ENCODE measurements at regions not wholly inside any gene's neighbourhood (a gene's known extent, or its start where the extent isn't known, plus 50 kb on each side); places are given as distances from the start of the nearest gene placed in this dataset.

- no peak for DNase-seq (ENCODE audit: insufficient read length, low spot score)
- no peak for FAIRE-seq
- TF ChIP-seq, protein P1, sequence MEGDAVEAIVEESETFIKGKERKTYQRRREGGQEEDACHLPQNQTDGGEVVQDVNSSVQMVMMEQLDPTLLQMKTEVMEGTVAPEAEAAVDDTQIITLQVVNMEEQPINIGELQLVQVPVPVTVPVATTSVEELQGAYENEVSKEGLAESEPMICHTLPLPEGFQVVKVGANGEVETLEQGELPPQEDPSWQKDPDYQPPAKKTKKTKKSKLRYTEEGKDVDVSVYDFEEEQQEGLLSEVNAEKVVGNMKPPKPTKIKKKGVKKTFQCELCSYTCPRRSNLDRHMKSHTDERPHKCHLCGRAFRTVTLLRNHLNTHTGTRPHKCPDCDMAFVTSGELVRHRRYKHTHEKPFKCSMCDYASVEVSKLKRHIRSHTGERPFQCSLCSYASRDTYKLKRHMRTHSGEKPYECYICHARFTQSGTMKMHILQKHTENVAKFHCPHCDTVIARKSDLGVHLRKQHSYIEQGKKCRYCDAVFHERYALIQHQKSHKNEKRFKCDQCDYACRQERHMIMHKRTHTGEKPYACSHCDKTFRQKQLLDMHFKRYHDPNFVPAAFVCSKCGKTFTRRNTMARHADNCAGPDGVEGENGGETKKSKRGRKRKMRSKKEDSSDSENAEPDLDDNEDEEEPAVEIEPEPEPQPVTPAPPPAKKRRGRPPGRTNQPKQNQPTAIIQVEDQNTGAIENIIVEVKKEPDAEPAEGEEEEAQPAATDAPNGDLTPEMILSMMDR (IDR thresholded peaks at IDR 0.05; ENCODE audit: insufficient read depth, missing control alignments): no peak
These were observed 659.8 kb upstream of the SLC35B3 start for GRCh38 chr6:9095137-9095536.

DNA sequence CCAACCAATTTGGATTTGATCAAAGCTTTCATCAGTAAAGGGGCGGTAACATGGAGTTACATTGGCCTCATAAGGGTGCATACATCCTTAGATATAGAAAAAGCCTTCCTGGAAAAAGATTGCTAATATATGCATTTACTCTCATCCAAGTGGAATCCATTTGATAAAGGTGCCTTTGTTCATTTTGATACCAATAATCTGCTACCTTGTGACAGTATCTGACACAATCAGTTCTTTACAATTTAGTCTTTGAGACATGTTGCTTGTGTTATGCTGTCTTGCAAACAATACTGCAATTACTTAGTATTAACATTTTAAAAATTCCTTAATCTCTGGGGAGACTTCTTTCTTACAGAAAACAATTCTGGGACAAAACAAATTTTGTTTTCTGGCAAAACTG is 654.4 kb upstream of the SLC35B3 start:
- no peak for DNase-seq (ENCODE audit: insufficient read length, low spot score)
- FAIRE-seq: no peak
- TF ChIP-seq, protein P1 (IDR thresholded peaks at IDR 0.05; ENCODE audit: insufficient read depth, missing control alignments): no peak

- TF ChIP-seq, protein P1 (IDR thresholded peaks at IDR 0.05; ENCODE audit: insufficient read depth, missing control alignments): no peak
- FAIRE-seq (no peak), DNase-seq (ENCODE audit: insufficient read length, low spot score) (no peak)
These were observed 652.1 kb upstream of the SLC35B3 start for GRCh38 chr6:9087470-9087869.

GRCh38 chr6:9086331-9086730 is 651.0 kb upstream of the SLC35B3 start:
- DNase-seq (ENCODE audit: insufficient read length, low spot score) (no peak), FAIRE-seq (no peak)
- TF ChIP-seq, protein P1 (IDR thresholded peaks at IDR 0.05; ENCODE audit: insufficient read depth, missing control alignments): no peak

DNA sequence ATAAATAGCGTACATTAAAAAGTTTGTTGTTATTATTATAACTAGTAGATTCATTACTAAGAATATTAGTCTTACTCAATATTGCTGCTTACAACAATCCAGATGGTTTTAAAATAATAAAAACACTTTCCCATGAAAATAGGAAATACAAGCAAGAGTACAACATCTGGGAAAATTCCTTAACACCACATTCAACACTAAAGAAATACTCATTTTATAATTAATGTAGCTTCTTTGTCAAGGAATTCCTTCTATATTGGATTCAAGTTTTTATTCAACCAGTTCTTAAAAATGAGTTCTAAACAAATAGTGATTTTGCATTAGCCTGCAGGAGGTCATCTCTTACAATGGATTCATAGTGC is 650.3 kb upstream of the SLC35B3 start:
- DNase-seq (ENCODE audit: insufficient read length, low spot score) (no peak), FAIRE-seq (no peak)
- TF ChIP-seq, protein P1 (IDR thresholded peaks at IDR 0.05; ENCODE audit: insufficient read depth, missing control alignments): no peak

GRCh38 chr6:9085054-9085708 is 649.8 kb upstream of the SLC35B3 start:
- no peak for DNase-seq (ENCODE audit: insufficient read length, low spot score)
- no peak for FAIRE-seq
- TF ChIP-seq, protein P1 (IDR thresholded peaks at IDR 0.05; ENCODE audit: insufficient read depth, missing control alignments): no peak

GRCh38 chr6:9083108-9083507 is 647.8 kb upstream of the SLC35B3 start:
- TF ChIP-seq, protein P1 (IDR thresholded peaks at IDR 0.05; ENCODE audit: insufficient read depth, missing control alignments): no peak
- FAIRE-seq (no peak), DNase-seq (ENCODE audit: insufficient read length, low spot score) (no peak)

Measured in D721Med (cell line).